Middle frontal gyrus (tissue), 1 donor: ENCODE measurements at regions not wholly inside any gene's neighbourhood (a gene's known extent, or its start where the extent isn't known, plus 50 kb on each side); places are given as distances from the start of the nearest gene placed in this dataset.

Experiments
- DNase-seq: peaks from one replicate; pipeline ENCODE4 v3.0.0-alpha.2; 2015; ENCODE audit warnings: low spot score; ENCODE audit errors: extremely low spot score

GRCh38 chr16:86104537-86105048 is 205.6 kb downstream of the IRF8 start:
- DNase-seq = no peak

- DNase-seq = no peak
Measured at GRCh38 chr16:86107215-86107825, 208.4 kb downstream of the IRF8 start.

- DNase-seq = no peak
Measured at GRCh38 chr16:86108062-86108461, 209.1 kb downstream of the IRF8 start.

- no peak for DNase-seq
Measured at GRCh38 chr16:86110134-86110533, 211.2 kb downstream of the IRF8 start.

- DNase-seq = no peak
Measured at GRCh38 chr16:86110726-86111125, 211.8 kb downstream of the IRF8 start.

GRCh38 chr16:86112178-86112577 is 213.2 kb downstream of the IRF8 start:
- DNase-seq = no peak

GRCh38 chr16:86117235-86117634 is 218.3 kb downstream of the IRF8 start:
- DNase-seq = no peak

GRCh38 chr16:86117756-86118155 is 218.8 kb downstream of the IRF8 start:
- DNase-seq = no peak

- no peak for DNase-seq
Measured at GRCh38 chr16:86118467-86119307, 219.7 kb downstream of the IRF8 start.

- no peak for DNase-seq
Measured at GRCh38 chr16:86120201-86121192, 221.5 kb downstream of the IRF8 start.

- no peak for DNase-seq
Measured at GRCh38 chr16:86121374-86122010, 222.5 kb downstream of the IRF8 start.

GRCh38 chr16:86122681-86123342 is 223.8 kb downstream of the IRF8 start:
- no peak for DNase-seq

- no peak for DNase-seq
Measured at GRCh38 chr16:86124321-86124720, 225.4 kb downstream of the IRF8 start.

GRCh38 chr16:86126891-86127290 is 227.9 kb downstream of the IRF8 start:
- DNase-seq = no peak

GRCh38 chr16:86127366-86127765 is 228.4 kb downstream of the IRF8 start:
- no peak for DNase-seq

GRCh38 chr16:86128246-86128645 is 229.3 kb downstream of the IRF8 start:
- no peak for DNase-seq

GRCh38 chr16:86129541-86129940 is 230.6 kb downstream of the IRF8 start:
- no peak for DNase-seq

- DNase-seq = no peak
Measured at GRCh38 chr16:86133377-86133776, 234.4 kb downstream of the IRF8 start.

- no peak for DNase-seq
Measured at GRCh38 chr16:86133847-86134375, 234.9 kb downstream of the IRF8 start.

GRCh38 chr16:86134802-86135461 is 236.0 kb downstream of the IRF8 start:
- no peak for DNase-seq
